HL-60 (cell line): ENCODE measurements at regions not wholly inside any gene's neighbourhood (a gene's known extent, or its start where the extent isn't known, plus 50 kb on each side); places are given as distances from the start of the nearest gene placed in this dataset.

Experiments
- DNase-seq, 2 experiments: peaks; one replicate each; pipeline ENCODE4 v3.0.0-alpha.2; 2010 to 2020; ENCODE audit warnings: low read depth in 1 of 2, low spot score in 1 of 2
- H3K27ac ChIP-seq: fragments of 250-450 bp; sonication (Bioruptor Pico); replicated peaks from 2 replicates; pipeline ENCODE4 v1.5.1; 2020; ENCODE audit warnings: mild to moderate bottlenecking, moderate library complexity
- H3K27me3 ChIP-seq: fragments of 250-450 bp; sonication (Bioruptor Pico); 2 replicates; pipeline ENCODE4 v1.5.1; 2021; ENCODE audit warnings: mild to moderate bottlenecking, moderate library complexity; ENCODE audit not compliant: insufficient read depth, poor library complexity, severe bottlenecking
- H3K4me3 ChIP-seq: replicated peaks from 2 replicates; pipeline ENCODE4 v1.5.1; 2011; ENCODE audit warnings: mild to moderate bottlenecking, control low read depth, low read length; ENCODE audit not compliant: insufficient read depth
- GABPA ChIP-seq: IDR thresholded peaks from 2 replicates; pipeline ENCODE4 v1.6.1; 2012; ENCODE audit warnings: low read depth
- POLR2AphosphoS5 ChIP-seq: IDR thresholded peaks from 2 replicates; pipeline ENCODE4 v1.6.1; 2012; ENCODE audit warnings: low read depth
- SPI1 ChIP-seq: IDR thresholded peaks from 2 replicates; pipeline ENCODE4 v1.6.1; 2012; ENCODE audit warnings: low read depth, mild to moderate bottlenecking, borderline replicate concordance
- TF ChIP-seq, protein P1 (sequence below): IDR thresholded peaks from one replicate; pipeline ENCODE4 v1.5.1; 2011; ENCODE audit warnings: low read length, control low read depth, inconsistent platforms; ENCODE audit not compliant: insufficient read depth
- TF ChIP-seq, protein P2 (sequence below): IDR thresholded peaks from 2 replicates; pipeline ENCODE4 v1.6.1; 2012; ENCODE audit warnings: low read depth; ENCODE audit not compliant: insufficient replicate concordance

DNA sequence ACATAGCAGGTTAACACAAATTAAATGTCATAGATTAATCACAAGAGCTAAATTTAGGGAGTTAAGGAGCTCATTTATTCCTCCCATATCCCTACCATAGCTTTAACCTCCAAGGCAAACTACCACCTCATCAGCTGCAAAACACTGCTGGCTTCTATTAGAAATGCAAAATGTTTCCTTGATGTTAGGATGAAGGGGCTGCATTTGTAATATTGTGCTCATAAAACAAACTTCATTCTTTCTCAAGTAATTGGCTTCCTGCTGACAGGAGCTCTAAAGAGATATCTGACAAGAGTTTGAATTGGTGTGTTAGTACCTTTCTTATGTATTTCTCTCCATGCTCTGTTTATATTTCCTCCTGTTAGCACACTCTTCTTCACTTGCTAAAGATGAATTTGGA lies 152.1 kb downstream of the OLFM4 start:
- Histone ChIP-seq H3K4me3 (no peak overlapping the region), H3K27me3 (no peaks in the 10 kb centered on the region), H3K27ac (no peak overlapping the region)
- TF ChIP-seq SPI1, result no peak
- TF ChIP-seq, protein P1, sequence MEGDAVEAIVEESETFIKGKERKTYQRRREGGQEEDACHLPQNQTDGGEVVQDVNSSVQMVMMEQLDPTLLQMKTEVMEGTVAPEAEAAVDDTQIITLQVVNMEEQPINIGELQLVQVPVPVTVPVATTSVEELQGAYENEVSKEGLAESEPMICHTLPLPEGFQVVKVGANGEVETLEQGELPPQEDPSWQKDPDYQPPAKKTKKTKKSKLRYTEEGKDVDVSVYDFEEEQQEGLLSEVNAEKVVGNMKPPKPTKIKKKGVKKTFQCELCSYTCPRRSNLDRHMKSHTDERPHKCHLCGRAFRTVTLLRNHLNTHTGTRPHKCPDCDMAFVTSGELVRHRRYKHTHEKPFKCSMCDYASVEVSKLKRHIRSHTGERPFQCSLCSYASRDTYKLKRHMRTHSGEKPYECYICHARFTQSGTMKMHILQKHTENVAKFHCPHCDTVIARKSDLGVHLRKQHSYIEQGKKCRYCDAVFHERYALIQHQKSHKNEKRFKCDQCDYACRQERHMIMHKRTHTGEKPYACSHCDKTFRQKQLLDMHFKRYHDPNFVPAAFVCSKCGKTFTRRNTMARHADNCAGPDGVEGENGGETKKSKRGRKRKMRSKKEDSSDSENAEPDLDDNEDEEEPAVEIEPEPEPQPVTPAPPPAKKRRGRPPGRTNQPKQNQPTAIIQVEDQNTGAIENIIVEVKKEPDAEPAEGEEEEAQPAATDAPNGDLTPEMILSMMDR, result no peak
- TF ChIP-seq POLR2AphosphoS5, result no peak
- no peak for TF ChIP-seq GABPA
- TF ChIP-seq, protein P2, sequence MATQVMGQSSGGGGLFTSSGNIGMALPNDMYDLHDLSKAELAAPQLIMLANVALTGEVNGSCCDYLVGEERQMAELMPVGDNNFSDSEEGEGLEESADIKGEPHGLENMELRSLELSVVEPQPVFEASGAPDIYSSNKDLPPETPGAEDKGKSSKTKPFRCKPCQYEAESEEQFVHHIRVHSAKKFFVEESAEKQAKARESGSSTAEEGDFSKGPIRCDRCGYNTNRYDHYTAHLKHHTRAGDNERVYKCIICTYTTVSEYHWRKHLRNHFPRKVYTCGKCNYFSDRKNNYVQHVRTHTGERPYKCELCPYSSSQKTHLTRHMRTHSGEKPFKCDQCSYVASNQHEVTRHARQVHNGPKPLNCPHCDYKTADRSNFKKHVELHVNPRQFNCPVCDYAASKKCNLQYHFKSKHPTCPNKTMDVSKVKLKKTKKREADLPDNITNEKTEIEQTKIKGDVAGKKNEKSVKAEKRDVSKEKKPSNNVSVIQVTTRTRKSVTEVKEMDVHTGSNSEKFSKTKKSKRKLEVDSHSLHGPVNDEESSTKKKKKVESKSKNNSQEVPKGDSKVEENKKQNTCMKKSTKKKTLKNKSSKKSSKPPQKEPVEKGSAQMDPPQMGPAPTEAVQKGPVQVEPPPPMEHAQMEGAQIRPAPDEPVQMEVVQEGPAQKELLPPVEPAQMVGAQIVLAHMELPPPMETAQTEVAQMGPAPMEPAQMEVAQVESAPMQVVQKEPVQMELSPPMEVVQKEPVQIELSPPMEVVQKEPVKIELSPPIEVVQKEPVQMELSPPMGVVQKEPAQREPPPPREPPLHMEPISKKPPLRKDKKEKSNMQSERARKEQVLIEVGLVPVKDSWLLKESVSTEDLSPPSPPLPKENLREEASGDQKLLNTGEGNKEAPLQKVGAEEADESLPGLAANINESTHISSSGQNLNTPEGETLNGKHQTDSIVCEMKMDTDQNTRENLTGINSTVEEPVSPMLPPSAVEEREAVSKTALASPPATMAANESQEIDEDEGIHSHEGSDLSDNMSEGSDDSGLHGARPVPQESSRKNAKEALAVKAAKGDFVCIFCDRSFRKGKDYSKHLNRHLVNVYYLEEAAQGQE, result no peak
- no peak for DNase-seq

DNA sequence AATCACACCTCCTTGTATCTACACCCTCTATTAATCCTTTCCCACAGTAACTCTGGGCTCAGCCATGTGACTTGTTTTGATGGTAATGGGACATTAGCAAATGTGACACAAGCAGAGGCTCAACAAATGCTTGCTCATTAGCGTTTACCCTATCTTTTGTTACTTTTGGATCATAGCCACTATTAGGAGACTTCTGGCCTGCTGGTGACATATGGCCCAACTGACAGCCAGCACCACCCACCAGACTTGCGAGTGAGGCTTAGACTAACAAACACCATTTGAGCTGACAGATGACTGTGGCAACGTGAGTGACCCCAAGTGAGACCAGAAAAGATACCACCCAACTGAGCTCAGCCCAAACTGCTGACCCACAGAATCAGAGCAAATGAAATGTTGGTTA lies 154.1 kb downstream of the OLFM4 start:
- Histone ChIP-seq H3K4me3 (no peak overlapping the region), H3K27ac (no peak overlapping the region), H3K27me3 (no peaks in the 10 kb centered on the region)
- TF ChIP-seq, protein P2, result no peak
- TF ChIP-seq, protein P1, result no peak
- no peak for TF ChIP-seq POLR2AphosphoS5
- no peak for TF ChIP-seq SPI1
- no peak for TF ChIP-seq GABPA
- no peak for DNase-seq

DNA sequence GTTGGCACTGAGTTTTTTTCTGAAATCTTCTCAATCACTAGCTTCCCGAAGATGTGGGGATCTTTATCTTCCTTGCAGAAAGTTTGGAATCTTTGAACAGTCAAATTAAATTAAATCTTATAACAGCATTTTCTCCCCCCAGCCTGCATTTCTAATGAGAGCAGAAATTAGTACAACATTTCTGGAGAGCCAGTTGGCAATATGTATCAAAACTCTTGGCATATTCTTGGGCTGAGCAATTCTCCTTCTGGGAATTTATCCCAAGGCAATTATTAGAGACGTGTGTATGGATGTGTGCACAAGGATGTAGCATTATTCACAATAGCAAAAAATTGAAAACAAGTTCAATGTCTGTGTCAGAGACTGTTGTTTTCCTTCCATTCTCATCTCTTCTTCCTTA lies 159.5 kb downstream of the OLFM4 start:
- Histone ChIP-seq H3K27ac (no peak overlapping the region), H3K4me3 (no peak overlapping the region), H3K27me3 (no peaks in the 10 kb centered on the region)
- TF ChIP-seq, protein P1, result no peak
- TF ChIP-seq GABPA (no peak), SPI1 (no peak), POLR2AphosphoS5 (no peak)
- TF ChIP-seq, protein P2, result no peak
- DNase-seq, result no peak
